Sigmoid colon (tissue), 6 donors: ENCODE measurements at regions not wholly inside any gene's neighbourhood (a gene's known extent, or its start where the extent isn't known, plus 50 kb on each side); places are given as distances from the start of the nearest gene placed in this dataset.
A peak's percentile ranks its signal among the peaks of the same experiment; 100 is the strongest.

Source experiments
- DNase-seq: peaks from one replicate; pipeline ENCODE4 v3.0.0-alpha.2; 2019
- H3K27ac ChIP-seq, 4 donors: fragments of 200-600 bp; sonication (generic); one replicate each; pipeline ENCODE4 v1.5.1; 2016 to 2019; ENCODE audit warnings: mild to moderate bottlenecking in 1 of 4
- H3K27me3 ChIP-seq, 3 donors: fragments of 200-600 bp; sonication (generic); one replicate each; pipeline ENCODE4 v1.5.1; 2019; ENCODE audit warnings: mild to moderate bottlenecking in 1 of 3
- H3K36me3 ChIP-seq, 4 donors: fragments of 200-600 bp; sonication (generic); one replicate each; pipeline ENCODE4 v1.5.1; 2016 to 2019
- H3K4me1 ChIP-seq, 4 donors: fragments of 200-600 bp; sonication (generic); one replicate each; pipeline ENCODE4 v1.5.1; 2017 to 2019
- H3K4me3 ChIP-seq, 4 donors: fragments of 200-600 bp; sonication (generic); one replicate each; pipeline ENCODE4 v1.5.1; 2017 to 2019; ENCODE audit warnings: mild to moderate bottlenecking in 2 of 4, moderate library complexity in 1 of 4
- H3K9me3 ChIP-seq, 4 donors: fragments of 200-600 bp in 3 of 4; sonication (generic) in 3 of 4; one replicate each; pipeline versions ENCODE4 v1.5.1 to v1.6.1; 2013 to 2019
- EP300 ChIP-seq, 4 donors: sonication (generic); formaldehyde crosslinking; IDR thresholded peaks; one replicate each; pipeline ENCODE4 v1.6.1; 2017; ENCODE audit warnings: antibody characterized with exemption in 4 of 4
- POLR2A ChIP-seq, 2 donors: fragments of 450-650 bp; IDR thresholded peaks; one replicate each; pipeline ENCODE4 v1.6.1; 2016; ENCODE audit warnings: antibody characterized with exemption in 2 of 2, mild to moderate bottlenecking in 2 of 2, moderate library complexity in 2 of 2
- POLR2AphosphoS5 ChIP-seq, 4 donors: sonication (generic); formaldehyde crosslinking; IDR thresholded peaks; one replicate each; pipeline ENCODE4 v1.6.1; 2017; ENCODE audit warnings: antibody characterized with exemption in 4 of 4
- WGBS, 2 donors: extraction: QIAGEN DNeasy Blood & Tissue Kit; methylation state at CpG; one replicate each; pipeline ENCODE4 v1.1.7; 2013; 5-methylcytosine and 5-hydroxymethylcytosine counted together
- intact Hi-C: fragments of 100-400 bp; cut with DNase I; formaldehyde crosslinking; loops from one replicate; pipeline ENCODE4 v1.15.1; 2023
- TF ChIP-seq, protein P1 (sequence below), 4 experiments: fragments of 450-650 bp in 3 of 4; fragments of 200-600 bp in 1 of 4; IDR thresholded peaks; one replicate each; pipeline ENCODE4 v1.5.1; 2016 to 2019; ENCODE audit warnings: antibody characterized with exemption in 4 of 4, mild to moderate bottlenecking in 3 of 4, moderate library complexity in 2 of 4
- donor health status: healthy with polysubstance abuse.
- donor health status: healthy.

DNA sequence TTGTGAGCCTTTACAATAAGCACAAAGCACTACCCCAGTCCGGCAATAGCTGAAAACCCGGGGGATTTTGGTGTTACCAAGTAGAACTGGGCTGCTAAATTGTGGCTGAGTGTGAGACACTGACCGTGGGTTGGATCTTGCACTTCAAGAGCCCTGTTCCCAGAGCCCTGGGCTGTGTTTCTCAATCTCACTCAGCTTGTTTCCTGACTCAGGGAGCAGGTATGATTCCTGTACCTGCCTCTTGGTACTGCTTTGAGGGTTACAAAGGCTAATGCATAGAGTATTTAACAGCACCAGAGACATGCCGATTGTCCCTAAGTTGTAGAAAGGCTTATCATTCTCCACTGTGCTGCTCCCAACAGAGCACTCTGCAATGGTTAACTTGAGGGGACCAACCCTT, 134.6 kb downstream of the TEX36 start:
- intact Hi-C loops = no loop called here
- WGBS, 2 donors = 91 to 94% methylated on average over 4 of the region's 4 CpGs

DNA sequence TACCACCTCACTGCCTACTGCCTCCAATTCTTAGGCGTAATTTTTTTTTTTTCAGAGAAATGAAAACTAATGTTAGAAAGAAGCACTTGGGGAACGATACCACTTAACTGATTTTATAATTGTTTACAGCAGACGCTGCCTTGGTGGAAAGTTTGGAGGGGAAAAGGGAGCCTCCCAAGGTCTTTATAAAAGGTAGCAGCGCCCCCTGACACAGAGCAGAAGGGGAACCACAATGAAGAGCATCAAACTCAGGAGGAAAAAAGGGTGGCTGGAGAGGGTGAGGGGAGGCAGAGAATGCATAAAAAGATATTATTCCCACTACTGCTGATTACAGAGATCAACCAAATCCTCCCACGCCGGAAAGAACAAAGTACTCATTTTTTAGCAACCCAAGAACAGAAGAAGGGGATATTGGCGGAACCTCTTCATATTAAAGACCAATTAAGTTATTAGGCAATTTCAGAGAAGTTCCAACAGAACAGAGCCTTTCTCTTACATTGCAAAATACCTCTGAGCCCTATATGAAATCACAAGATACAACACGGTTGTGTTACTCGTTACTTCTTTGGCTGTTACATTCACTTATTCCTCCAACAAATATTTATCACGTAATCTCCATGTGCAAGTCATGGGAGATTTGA, 135.8 kb downstream of the TEX36 start:
- intact Hi-C loops = no loop called here
- no peaks in the 10 kb centered on the region for H3K36me3 ChIP-seq
- DNase-seq = no peak
- no peaks in the 10 kb centered on the region for H3K4me1 ChIP-seq
- WGBS, 2 donors = 84 to 91% methylated on average over 10 of the region's 10 CpGs
- TF ChIP-seq, protein P1, sequence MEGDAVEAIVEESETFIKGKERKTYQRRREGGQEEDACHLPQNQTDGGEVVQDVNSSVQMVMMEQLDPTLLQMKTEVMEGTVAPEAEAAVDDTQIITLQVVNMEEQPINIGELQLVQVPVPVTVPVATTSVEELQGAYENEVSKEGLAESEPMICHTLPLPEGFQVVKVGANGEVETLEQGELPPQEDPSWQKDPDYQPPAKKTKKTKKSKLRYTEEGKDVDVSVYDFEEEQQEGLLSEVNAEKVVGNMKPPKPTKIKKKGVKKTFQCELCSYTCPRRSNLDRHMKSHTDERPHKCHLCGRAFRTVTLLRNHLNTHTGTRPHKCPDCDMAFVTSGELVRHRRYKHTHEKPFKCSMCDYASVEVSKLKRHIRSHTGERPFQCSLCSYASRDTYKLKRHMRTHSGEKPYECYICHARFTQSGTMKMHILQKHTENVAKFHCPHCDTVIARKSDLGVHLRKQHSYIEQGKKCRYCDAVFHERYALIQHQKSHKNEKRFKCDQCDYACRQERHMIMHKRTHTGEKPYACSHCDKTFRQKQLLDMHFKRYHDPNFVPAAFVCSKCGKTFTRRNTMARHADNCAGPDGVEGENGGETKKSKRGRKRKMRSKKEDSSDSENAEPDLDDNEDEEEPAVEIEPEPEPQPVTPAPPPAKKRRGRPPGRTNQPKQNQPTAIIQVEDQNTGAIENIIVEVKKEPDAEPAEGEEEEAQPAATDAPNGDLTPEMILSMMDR (IDR thresholded peaks at IDR 0.05) = no peak
- TF ChIP-seq POLR2AphosphoS5 (IDR thresholded peaks at IDR 0.05) (no peak), POLR2A (IDR thresholded peaks at IDR 0.05) (no peak), EP300 (IDR thresholded peaks at IDR 0.05) (no peak)
- no peak overlapping the region for H3K27ac ChIP-seq
- no peak overlapping the region for H3K4me3 ChIP-seq
- H3K27me3 ChIP-seq = peaks cover 0 to 4% (median 0%) of the 10 kb centered on the region in 3 donors
- no peaks in the 10 kb centered on the region for H3K9me3 ChIP-seq

More for the DNA sequence above, 134.6 kb downstream of the TEX36 start:
- TF ChIP-seq, protein P1 (IDR thresholded peaks at IDR 0.05) = no peak
- TF ChIP-seq EP300 (IDR thresholded peaks at IDR 0.05) = no peak
- no peak for TF ChIP-seq POLR2A (IDR thresholded peaks at IDR 0.05)
- no peak for TF ChIP-seq POLR2AphosphoS5 (IDR thresholded peaks at IDR 0.05)
- H3K9me3 ChIP-seq = no peaks in the 10 kb centered on the region
- no peak for DNase-seq
- no peaks in the 10 kb centered on the region for H3K4me1 ChIP-seq
- no peak overlapping the region for H3K27ac ChIP-seq
- H3K36me3 ChIP-seq = no peaks in the 10 kb centered on the region
- H3K4me3 ChIP-seq = no peak overlapping the region
- H3K27me3 ChIP-seq = peaks cover 0 to 4% (median 0%) of the 10 kb centered on the region in 3 donors

GRCh38 chr10:125543796-125544195, 139.2 kb downstream of the TEX36 start:
- TF ChIP-seq POLR2A (IDR thresholded peaks at IDR 0.05) (no peak), POLR2AphosphoS5 (IDR thresholded peaks at IDR 0.05) (no peak), EP300 (IDR thresholded peaks at IDR 0.05) (no peak)
- TF ChIP-seq, protein P1 (IDR thresholded peaks at IDR 0.05) = no peak
- DNase-seq = no peak
- WGBS, 2 donors = 69 to 77% methylated on average over 10 of the region's 10 CpGs

DNA sequence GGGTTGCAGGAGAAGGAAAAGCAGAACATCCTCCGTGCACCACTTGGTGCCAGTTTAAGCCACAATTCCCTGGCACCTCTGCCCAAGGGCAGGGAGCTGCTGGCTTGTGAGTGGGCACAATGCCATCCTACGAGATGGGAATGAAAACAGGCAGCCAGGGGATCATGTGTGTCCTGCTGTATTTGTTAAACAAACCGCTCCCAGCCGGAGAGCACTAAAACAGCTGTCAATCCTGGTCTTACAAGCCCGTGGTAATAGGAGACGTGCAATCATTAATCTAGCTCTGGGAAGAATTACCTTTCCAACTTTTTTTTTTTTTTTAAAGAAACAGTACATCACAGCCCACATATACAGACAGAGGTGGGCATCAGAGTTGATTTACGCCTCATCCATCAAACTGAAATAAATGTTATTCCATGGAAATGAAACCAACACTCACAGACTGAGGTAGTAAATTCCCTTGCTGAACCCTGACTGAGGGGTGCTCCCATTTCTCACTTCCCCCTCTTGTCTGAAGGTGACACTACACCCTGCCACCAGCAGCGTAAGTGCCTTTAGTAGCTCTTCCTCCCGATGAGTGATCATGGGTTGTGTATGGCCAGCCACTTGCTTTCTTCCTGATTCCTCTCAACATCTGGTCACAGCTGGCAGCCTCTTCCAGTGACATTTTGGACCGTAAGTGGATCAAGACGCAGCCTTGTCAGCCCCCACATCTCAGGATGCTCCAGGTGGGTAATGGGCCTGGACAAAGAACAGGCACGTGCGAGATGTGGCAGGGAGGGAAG, 143.8 kb downstream of the TEX36 start:
- no peaks in the 10 kb centered on the region for H3K36me3 ChIP-seq
- peaks cover 0 to 7% (median 0%) of the 10 kb centered on the region in 4 donors for H3K4me1 ChIP-seq
- H3K9me3 ChIP-seq = no peaks in the 10 kb centered on the region
- H3K4me3 ChIP-seq = no peak overlapping the region
- TF ChIP-seq POLR2AphosphoS5 (IDR thresholded peaks at IDR 0.05) (no peak), EP300 (IDR thresholded peaks at IDR 0.05) (no peak), POLR2A (IDR thresholded peaks at IDR 0.05) (no peak)
- TF ChIP-seq, protein P1 (IDR thresholded peaks at IDR 0.05) = no peak
- 21 to 46% methylated on average over 13 of the region's 13 CpGs for WGBS, 2 donors
- peak; percentile 73 for DNase-seq
- intact Hi-C loops = no loop called here
- no peak overlapping the region for H3K27ac ChIP-seq
- H3K27me3 ChIP-seq = no peaks in the 10 kb centered on the region

More at GRCh38 chr10:125543796-125544195, 139.2 kb downstream of the TEX36 start:
- no peak overlapping the region for H3K27ac ChIP-seq
- H3K36me3 ChIP-seq = no peaks in the 10 kb centered on the region
- H3K4me3 ChIP-seq = no peak overlapping the region
- peaks cover 0 to 2% (median 0%) of the 10 kb centered on the region in 3 donors for H3K27me3 ChIP-seq
- intact Hi-C loops = no loop called here
- H3K4me1 ChIP-seq = peaks cover 0 to 6% (median 0%) of the 10 kb centered on the region in 4 donors
- no peaks in the 10 kb centered on the region for H3K9me3 ChIP-seq
